NB4 (cell line): ENCODE measurements at regions not wholly inside any gene's neighbourhood (a gene's known extent, or its start where the extent isn't known, plus 50 kb on each side); places are given as distances from the start of the nearest gene placed in this dataset.

ENCODE experiments used
- MYC ChIP-seq: IDR thresholded peaks from 2 replicates; pipeline ENCODE4 v1.6.1; 2011; ENCODE audit warnings: low read depth, low read length
- POLR2A ChIP-seq: IDR thresholded peaks from 2 replicates; pipeline ENCODE4 v1.6.1; 2011; ENCODE audit warnings: mild to moderate bottlenecking; ENCODE audit not compliant: insufficient read length; ENCODE audit errors: extremely low read depth
- TF ChIP-seq, protein P1 (sequence below): IDR thresholded peaks from one replicate; pipeline ENCODE4 v1.5.1; 2012; ENCODE audit warnings: low read depth, low read length

DNA sequence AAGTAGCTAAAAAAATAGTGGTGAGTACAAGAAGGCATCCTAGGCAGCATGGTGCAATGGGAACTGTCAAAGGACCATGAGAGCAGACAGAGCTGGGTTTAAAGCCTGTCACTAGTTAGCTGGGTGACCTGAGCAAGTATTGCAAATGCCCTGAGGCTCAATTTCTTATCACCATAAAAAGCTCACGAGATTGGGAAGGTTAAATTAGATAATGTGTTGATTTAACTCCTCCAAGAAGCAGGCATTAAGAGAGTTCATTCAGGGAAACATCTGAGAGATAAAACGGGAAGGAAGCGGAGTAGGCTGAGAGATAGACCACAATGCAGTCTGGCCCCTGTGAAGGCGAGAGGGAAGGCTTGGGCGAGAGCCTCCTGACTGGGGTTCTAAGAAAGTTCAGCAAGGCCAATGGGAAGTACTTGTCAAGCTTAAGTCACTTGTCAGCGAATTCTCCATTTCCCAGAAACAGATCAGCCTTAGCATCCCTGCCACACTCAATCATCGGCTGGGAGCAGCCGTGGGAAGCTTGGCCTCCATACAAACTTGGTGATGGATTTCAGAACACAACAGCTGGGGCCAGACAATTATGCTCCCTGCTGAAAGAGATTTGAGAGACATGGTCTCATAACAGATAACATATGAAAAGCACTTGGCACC is 105.5 kb downstream of the POU4F1 start:
- TF ChIP-seq, protein P1, sequence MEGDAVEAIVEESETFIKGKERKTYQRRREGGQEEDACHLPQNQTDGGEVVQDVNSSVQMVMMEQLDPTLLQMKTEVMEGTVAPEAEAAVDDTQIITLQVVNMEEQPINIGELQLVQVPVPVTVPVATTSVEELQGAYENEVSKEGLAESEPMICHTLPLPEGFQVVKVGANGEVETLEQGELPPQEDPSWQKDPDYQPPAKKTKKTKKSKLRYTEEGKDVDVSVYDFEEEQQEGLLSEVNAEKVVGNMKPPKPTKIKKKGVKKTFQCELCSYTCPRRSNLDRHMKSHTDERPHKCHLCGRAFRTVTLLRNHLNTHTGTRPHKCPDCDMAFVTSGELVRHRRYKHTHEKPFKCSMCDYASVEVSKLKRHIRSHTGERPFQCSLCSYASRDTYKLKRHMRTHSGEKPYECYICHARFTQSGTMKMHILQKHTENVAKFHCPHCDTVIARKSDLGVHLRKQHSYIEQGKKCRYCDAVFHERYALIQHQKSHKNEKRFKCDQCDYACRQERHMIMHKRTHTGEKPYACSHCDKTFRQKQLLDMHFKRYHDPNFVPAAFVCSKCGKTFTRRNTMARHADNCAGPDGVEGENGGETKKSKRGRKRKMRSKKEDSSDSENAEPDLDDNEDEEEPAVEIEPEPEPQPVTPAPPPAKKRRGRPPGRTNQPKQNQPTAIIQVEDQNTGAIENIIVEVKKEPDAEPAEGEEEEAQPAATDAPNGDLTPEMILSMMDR = no peak
- TF ChIP-seq POLR2A (no peak), MYC (no peak)
